ENCODE measurements at regions not wholly inside any gene's neighbourhood (a gene's known extent, or its start where the extent isn't known, plus 50 kb on each side); places are given as distances from the start of the nearest gene placed in this dataset.
A peak's percentile ranks its signal among the peaks of the same experiment; 100 is the strongest.

DNA sequence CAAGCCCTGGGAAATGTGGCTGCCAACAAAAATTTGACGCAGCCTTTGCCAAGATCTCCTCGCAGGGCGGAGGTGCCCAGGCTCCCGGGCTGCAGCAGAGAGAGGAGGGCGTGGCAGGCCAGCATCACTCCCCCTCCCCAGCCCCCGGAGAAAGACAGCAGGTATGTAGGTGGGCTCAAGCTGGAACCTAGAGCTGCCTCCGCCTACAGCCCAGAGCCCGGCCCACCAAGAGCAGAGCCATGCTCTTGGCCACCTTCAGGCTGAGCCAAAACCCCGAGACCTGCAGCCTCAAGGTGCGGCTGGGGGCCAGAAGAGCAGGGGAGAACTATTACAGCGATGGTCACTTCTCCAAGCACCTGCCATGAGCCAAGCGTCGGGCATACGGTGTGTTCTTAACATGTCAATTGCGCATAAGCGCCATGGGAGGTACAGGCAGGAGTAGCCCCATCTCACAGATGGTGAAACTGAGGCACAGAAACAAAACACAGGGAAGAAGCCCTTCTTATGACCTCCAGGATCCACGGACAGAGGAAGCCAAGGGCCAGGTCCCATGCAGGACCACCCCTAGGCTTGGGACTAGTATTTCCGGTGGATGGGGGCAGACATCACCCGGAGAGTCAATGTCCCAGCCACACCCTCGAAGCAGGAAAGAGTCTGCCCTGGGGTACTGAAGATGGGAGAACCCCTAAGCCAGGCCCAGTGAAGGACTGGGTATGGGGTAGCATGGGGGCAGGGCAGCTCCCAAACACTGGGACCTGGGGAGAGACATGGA lies 109.0 kb downstream of the NCOR2 start:
- DNase-seq (ENCODE audit: low read depth), result no peak

DNA sequence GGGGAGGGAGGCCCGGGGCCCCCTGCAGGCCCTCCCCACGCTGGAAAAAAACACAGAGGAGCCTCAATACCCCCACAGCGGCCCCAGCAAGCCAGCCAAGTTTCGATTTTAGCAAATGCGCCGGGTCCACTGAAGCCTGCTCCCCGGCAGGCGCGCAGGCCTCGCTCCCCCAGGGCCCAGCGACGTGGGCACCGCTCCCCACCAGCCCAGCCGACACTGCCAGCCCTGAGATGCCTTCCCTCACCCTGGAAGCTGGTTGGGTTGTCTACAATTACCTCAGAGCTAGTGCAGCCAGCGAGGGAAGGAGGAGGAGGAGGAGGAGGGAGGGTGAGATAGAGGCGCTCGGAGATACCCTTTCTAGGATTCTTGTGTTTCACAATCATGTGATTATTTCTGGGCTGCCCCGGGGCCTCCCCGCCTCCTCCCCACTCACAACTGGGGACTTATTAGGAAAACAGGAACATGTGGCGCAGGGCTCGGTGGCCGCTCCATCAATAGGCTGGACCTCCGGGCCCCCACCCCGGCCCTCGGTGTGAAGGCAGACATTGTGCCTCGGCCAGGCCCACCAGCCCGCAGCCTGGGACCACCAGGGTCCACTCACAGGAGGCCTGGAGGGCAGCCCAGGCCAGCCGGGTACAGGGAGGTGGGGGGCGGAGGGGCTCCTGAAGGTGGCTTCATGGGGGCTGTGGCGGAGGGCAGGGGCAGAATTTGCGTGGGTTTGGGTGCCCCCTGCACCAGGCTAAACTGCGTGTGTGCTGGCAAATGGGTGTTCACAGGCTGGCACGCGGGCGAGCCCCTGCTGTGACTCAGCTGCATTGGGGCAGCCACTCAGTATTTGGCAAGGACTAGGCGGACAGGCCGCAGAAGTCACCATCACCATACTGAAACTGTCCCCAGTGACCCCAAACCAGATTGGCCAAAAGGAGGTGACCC lies 109.9 kb downstream of the NCOR2 start:
- DNase-seq (ENCODE audit: low read depth), result no peak

DNA sequence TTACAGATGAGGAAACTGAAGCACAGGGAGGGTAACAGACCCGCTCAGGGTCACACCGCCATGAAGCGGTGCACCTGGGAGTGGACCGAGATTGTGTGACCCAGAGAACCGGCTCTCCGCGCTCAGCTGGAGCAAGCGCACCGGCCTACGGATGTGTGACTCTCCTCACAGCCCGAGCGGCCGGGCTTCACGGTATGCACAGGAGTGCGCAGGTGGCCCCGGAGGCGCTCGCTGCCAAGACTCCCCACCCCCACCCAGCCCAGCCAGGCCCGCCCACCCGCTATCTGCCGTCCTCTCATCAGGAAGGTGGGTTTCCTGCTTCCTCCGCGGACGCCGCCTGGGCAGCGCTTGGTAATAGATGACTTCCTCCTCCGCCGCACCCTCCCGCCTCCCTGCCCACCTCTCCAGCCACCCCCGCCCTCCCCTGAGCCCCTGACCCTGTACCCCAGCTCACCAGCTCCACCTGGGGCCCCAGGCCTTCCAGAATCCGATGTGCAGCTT lies 110.7 kb downstream of the NCOR2 start:
- DNase-seq (ENCODE audit: low read depth), result peak; percentile 19

DNA sequence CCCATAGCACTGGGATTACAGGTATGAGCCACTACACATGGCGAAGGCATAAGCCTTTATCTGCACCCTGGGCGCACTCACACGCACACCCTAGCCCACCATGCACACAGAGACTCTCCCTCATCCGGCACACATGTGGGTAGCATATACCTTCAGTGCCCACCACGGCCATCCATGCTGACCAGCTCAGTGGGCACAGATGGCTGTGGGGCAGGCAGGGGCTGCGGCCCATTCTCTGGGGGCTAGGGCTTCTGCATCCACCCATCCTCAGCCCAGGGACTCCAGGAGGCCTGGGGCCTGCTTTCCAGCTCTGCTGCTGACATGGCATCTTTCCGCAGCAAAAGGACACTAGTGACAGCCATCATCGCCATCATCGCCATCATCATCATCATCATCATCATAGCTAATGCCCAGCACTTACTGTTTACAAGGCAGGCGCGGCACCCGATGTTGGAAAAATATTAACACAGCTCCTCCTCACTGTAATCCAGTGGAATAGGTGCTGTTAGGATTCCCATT lies 111.2 kb downstream of the NCOR2 start:
- DNase-seq (ENCODE audit: low read depth), result no peak

DNA sequence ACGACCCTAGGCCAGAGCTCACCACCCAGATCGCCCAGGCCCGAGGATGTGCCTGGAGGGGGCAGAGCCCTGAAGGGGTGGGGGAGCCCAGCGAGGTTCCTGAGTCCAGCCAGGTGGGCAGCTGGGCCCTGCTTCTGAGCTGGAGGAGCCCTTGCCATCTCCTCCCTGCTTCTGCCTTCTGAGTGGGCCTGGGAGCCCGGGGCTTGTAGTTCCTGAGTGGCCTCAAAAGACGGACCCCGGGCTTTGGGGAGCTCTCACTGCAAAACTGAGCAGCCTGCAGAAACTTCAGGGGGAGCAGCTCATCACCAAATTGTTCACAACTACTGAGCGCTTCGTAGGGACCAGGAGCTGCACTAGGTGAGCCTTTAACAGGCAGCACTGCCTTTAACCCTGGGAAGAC lies 112.1 kb downstream of the NCOR2 start:
- no peak for DNase-seq (ENCODE audit: low read depth)

DNA sequence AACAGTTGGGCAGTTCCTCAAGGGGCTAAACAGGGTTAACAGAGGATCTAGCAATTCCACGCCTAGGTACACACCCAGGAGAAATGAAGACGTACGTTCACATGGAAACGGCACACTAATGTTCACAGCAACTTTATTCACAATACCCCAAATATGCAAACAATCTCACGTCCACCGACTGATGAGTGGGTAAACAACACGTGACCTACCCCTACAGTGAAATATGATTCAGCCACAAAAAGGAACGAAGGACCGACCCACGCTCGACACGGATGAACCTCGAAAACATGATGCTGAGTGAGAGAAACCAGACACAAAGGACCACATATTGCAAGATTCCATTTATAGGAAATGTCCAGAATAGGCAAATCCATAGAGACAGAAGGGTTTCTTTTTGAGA lies 112.7 kb downstream of the NCOR2 start:
- DNase-seq (ENCODE audit: low read depth), result no peak

DNA sequence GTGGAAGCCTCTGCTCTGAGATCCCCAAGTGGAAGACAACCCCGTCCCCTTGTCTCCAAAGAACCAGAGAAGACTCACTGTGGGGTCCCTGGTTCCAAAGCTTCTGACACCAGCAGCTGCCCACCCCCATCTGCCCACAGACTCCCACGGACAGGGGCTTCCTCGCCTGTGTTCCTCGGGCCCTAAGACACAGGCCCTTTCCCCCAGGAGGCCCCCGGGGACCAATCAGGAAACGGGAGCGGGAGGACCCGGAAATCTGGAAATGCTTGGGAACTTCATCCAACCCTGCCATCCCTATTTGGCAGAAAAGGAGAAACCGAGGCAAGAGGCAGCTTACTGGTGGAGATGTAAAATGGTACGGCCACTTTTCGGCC lies 113.1 kb downstream of the NCOR2 start:
- no peak for DNase-seq (ENCODE audit: low read depth)

DNA sequence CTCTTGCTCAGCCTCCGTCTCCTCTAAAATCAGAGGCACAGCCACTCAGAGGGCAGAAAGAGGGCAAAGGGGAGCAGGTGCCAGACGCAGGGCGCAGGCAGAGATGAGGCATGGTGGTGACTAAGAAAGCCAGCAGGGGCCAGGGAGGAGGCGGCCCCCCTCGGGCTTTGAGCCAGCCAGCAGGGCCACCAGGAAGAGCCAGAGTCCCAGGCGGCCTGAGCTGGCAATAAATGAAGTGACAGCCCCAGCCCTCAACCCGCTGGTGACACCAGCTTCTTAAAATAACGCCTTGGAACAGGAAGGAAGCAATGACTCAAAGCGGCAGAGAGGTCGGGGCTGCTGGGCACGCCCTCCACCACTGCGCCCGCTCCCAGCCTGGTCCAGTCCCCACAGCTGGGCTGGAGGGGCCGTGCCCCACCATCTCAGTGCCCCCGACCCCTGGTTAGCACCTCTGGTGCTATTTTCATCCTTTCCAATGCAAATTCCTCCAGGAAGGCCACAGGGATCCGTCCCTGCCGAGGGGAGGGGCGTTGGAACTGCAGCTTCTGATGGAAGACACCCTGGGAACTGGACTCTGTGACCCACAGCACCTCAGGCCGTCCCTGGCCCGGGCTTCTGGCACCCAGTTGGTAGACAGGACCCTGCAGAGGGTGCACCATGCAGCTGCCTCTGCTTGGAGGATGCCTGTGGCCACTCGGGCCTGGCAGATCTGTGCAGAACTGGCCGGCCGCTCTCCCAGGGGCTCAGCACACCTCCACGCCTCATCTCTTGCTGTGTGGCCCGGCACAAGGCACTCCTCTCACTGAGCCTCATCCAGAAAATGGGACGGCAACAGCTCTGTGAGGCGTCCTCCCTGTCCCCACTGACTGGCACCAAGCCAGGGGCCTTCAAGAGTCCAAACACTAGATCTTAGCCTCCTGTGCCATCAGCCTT lies 113.7 kb downstream of the NCOR2 start:
- DNase-seq (ENCODE audit: low read depth), result peak; percentile 66

DNA sequence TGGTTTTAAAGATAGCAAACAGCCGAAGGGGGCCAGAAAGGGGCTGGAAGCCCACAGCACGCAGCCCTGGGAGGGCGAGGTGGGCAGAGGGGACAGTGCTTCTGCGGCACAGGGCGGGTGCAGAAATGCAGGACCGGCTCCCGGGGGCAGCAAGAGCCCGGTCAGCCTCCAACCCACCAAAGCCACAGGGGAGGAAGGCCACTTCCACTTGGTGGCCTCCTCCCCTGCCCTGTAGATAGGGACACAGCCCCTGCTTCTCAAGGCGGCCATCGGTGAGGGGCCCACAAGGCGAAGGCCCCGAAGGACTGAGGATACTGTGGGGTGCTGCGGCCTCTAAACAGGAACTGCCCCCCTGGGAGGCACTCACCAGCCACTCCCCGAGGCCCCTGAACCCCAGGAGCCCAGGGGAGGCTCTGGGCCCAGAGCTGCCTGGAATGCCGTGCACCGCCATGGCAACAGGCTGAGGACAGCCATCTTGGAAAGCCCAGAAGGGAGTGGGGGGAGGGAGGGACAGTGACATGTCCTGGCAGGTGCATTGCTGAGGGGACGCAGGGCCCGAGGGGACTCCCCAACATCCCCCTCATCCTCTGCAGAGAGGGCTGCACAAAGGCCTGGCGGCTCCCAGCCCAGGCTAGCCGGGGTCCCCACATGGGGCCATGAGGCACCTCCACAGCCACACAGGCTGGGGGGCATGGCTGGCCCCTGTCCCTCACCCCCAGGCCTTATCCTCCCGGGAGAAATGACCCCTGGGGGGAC lies 114.7 kb downstream of the NCOR2 start:
- DNase-seq (ENCODE audit: low read depth), result no peak

DNA sequence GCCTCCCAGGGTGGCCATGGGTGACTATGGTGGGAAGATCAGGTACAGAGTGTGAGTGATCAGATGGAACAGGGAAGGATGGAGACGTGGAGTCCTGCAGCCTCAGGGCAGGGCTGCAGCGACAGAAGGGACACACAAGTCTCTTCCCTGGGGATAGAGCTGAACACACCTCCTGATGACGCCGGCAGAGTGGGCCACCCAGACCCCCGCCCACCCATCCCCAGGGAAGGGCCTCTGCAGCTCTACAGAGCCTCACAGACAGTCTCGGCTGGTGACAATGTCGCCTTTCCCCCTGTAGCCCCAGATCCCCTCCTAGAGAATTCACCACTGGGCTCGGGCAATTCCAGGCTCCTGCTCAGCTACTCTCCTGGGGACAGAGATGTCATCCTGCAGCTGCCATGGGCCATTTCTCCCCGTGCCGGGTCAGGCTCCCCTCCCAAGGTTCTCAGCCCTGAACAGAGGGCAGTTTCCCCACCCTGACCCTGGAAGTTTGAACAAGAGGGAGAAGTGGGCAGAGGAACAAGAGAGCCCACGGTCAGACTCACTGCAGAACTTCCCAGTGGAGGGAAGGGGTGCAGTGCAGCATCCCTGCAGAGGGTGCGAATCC lies 115.7 kb downstream of the NCOR2 start:
- DNase-seq (ENCODE audit: low read depth), result no peak

DNA sequence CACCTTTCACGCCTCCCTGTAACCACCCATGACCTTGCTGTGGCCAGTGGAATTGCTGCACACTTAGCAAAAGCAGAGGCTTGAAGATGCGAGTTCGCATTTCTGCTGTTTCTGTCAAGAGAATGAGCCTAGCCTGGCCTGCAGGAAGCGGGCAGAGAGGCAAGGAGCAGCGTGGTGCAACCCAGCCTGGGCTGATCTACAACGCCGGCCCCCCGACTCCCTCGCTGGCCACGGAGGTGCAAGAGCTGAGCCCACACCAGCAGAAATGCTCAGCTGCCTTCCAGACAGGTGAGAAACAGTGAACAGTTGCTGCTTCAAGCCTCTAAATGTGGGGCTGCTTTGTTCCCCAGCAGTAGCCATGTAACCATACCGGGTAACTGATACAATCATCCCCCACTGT lies 116.4 kb downstream of the NCOR2 start:
- DNase-seq (ENCODE audit: low read depth), result no peak

DNA sequence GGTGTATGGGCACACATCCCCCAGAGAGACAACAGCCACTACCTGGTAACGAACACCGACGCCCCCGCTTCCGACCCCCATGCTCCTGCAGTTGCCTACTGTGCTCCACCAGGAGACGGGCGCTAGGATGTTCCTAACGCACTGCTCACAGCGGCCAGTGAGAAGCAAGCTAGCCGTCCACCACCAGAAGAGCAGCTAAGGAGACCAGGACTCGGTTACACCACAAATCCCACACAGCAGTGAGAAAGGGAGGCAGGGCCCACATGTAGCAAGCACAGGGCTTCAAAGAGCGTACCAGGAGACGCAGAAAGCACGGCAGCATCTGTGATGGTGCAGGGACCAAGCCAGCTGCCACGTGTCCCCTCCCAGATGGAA lies 117.0 kb downstream of the NCOR2 start:
- no peak for DNase-seq (ENCODE audit: low read depth)

DNA sequence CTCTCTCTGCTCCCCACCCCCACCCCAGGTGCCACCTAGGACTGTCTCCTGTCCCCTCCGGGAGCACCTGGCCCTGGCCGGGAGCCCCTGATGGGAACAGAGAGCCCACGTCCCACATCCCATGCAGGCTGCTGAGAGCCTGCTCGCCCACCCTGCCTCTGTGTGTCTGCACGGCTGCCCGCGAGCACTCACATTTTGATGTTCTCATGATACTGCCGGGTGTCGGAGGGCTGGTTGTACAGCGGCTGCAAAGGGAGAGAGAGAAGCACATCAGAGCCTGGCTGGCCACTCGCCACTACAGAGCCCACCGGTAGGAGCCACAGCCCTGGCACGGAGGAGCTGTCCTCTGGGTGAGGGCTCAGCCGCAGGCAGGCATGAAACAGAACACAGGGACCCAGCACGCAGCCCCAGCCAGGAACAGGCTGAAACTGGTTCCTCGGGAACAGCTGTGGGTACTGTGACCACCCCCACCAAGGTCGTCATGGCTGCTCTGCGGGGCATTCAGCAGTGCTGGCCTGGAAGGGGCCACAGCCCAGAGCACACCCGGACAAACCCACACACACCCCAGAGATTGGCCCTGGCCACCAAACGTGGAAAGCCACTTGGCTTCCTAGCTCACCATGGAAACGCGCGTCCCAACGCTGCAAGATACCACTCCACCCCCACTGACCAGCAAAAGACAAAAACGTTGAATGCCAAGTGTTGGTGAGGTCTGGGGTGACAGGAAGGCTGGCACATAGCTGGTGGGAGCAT lies 117.6 kb downstream of the NCOR2 start:
- DNase-seq (ENCODE audit: low read depth), result no peak

DNA sequence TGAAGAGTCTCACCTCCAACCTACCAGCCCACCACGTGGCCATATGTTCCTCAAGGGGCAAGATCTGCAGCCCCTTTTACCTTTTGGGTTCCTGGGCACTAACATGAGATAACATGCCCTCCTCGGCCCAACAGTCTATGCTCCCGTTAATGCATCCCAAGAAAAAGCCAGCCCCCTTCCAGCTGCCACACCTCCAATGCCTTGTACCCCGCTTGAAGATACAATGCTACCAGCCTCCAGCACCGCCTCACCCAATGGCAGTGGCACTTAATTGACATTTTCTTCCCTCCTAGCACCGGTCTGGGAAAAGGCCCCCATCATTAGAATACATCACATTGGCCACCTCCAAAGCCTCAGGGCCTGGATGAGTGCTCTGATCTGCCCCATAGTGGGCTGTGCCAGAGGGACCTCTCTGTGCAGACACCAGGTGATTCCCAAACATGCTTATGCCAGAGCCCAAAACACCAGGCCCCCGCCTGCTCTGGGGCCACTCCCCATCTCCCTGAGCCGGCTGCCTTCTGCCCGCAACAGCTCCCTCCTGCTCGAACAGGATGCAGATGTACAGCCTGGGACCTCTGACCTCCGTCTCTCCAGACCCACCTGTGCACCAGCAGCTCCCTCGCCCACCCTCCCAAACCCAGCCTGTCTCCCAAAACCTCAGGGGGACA lies 118.3 kb downstream of the NCOR2 start:
- no peak for DNase-seq (ENCODE audit: low read depth)

DNA sequence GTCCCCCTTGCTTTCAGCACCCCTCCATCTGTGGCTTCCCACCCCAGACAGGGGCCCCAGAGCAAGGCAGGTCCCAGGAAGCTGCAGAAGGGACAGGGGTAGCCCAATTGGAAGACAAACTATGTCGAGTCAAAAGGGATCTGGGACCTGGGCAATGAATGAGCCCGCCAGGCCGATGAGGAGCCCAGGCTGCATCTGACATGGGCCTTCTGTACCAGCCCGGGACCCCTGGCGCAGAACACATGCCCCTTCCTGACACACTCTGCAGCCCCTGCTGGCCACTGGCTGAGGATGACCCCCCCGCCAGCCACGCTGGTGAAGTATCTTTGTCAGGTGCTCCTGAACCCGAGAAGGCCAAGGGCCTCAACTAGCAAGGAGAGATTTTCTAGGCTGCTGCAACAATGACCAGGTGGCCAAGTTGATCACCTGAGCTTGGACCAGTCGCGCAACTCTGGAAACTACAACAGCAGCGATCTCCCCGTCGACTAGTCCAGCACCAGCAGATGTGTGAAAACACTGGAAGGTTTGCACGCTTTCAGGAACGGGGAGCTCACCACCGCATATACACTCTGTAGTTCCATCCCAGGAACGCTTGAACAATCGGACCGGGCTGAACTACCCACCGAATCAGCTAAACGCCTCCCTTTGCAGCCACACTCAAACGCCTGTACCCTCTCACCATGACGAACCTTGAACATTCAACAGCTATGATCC lies 119.0 kb downstream of the NCOR2 start:
- no peak for DNase-seq (ENCODE audit: low read depth)

DNA sequence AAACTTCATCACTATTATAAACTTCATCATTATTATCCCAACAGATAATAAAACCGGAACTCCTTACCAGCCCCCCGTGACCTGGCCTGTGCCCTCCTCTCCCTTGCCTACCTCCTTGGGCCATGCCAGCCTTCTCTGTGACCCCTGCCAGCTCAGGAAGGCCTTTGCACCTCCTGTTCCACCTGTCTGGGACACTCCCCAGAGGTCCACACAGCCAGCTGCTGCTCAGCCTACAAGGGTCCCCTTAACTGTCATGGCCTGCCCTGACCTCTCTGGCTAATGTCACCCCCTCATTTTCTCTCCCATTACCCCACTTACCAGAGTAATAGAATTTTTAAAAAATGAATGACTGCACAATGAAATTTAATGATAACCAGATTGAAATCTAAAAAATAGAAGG lies 121.0 kb downstream of the NCOR2 start:
- DNase-seq (ENCODE audit: low read depth), result no peak

DNA sequence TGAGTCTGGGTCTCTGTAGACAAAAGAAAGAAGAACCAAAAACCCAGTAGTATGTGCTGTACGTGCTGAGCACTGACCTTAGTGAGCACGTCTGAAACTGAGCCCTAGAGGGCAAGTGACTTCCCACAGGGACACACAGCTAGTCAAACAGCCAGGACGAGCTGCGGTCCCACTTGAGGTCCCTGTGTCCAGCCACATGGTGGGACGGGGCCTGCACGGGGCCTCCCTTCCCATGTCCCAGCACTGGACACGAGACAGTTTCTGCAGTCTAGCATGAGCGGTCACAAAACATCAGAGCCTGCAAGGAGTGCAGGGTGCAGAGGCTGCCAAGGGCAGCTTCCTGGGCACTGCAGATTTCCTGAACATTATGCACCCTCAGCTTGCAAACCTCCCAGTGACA lies 121.6 kb downstream of the NCOR2 start:
- DNase-seq (ENCODE audit: low read depth), result no peak

DNA sequence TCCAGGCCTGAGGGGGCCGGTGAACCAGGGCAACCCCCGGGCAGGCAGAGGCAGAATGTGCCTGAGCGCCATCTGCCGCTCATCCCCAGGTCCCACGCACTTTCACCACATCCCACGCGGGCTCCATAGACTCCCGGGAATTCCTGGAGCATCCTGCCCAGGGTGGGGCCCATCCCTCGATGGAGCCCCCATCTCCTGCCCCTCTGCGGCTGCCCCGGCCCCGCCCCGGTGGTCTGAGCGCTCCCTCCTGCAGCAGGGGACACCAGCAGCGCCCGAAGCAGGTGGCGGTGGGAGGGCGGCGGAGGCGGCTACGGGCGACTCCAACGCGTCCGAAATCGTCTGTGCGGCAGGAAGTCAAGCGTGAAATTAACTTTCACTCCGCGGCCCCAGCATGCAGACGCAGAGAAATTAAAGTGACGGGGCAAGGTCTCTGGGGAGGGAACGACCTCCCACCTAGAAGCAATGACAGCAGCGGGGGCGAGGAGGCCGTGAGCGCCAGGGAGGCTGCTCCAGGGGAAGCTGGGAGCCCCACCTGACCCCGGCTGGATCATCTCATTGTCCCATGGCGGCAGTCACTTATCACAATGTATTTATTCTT lies 122.2 kb downstream of the NCOR2 start:
- DNase-seq (ENCODE audit: low read depth), result no peak
